ENCODE measurements at regions not wholly inside any gene's neighbourhood (a gene's known extent, or its start where the extent isn't known, plus 50 kb on each side); places are given as distances from the start of the nearest gene placed in this dataset.

- Histone ChIP-seq H3K27me3 (ENCODE audit: control insufficient read depth, insufficient read depth, low read length) (0 out of 2 replicates have a peak, but pooled peaks cover 2% of the 10 kb centered on the region), H3K4me1 (ENCODE audit: control insufficient read depth, insufficient read depth, low read length) (peaks cover 22% of the 10 kb centered on the region), H3K4me3 (ENCODE audit: insufficient read depth, low read depth, low read length) (no peak overlapping the region), H3K9ac (ENCODE audit: low read depth, low read length) (0 out of 2 replicates have a peak overlapping the region, but pooled peaks have one; percentile 8), H2BK15ac (ENCODE audit: low read depth, low read length) (peak overlapping the region; percentile 85), H4K20me1 (ENCODE audit: insufficient read depth, low read length) (no peaks in the 10 kb centered on the region), H3K9me3 (ENCODE audit: control insufficient read depth, insufficient read depth, low read length) (peaks cover 3% of the 10 kb centered on the region; the same call in 1 of the 2 replicates), H3K79me1 (ENCODE audit: low read depth in 1 of 2, low read length in 2 of 2) (no peaks in the 10 kb centered on the region), H3K18ac (ENCODE audit: low read depth, low read length) (peak overlapping the region; percentile 90), H3K23ac (ENCODE audit: low read depth, low read length) (peak overlapping the region; percentile 76), H3K9me1 (ENCODE audit: insufficient read depth, low read length) (peaks cover 18% of the 10 kb centered on the region), H2AFZ (replicated peaks; ENCODE audit: low read length, poor library complexity) (peak overlapping the region; percentile 1), H3K27ac (ENCODE audit: insufficient read depth, low read length) (peak overlapping the region; percentile 92), H3K14ac (replicated peaks; ENCODE audit: low read depth, low read length) (peak overlapping the region; percentile 95), H2BK120ac (ENCODE audit: low read depth, low read length) (peak overlapping the region; percentile 98), H3K56ac (ENCODE audit: extremely low read depth, insufficient read depth, low read length) (peak overlapping the region; percentile 73), H3K4ac (ENCODE audit: low read depth, low read length) (peak overlapping the region; percentile 96), H3K36me3 (ENCODE audit: control insufficient read depth, insufficient read depth, low read length) (no peaks in the 10 kb centered on the region), H2BK5ac (ENCODE audit: low read depth, low read length, poor library complexity, severe bottlenecking) (peak overlapping the region; percentile 95), H4K8ac (ENCODE audit: low read depth in 2 of 2, low read length in 2 of 2) (peak overlapping the region; percentile 89 to 93), H3K4me2 (ENCODE audit: low read depth, low read length) (peak overlapping the region; percentile 38), H2AK5ac (ENCODE audit: low read depth, low read length) (peak overlapping the region; percentile 94), H2BK20ac (ENCODE audit: low read depth, low read length) (peak overlapping the region; percentile 98), H4K91ac (ENCODE audit: insufficient read depth, low read depth, low read length) (peak overlapping the region; percentile 99), H4K5ac (ENCODE audit: low read depth, low read length) (peak overlapping the region; percentile 92), H2AK9ac (replicated peaks; ENCODE audit: low read depth, low read length, poor library complexity) (peak overlapping the region; percentile 68)
- 60% methylated on average over 1 of the region's 5 CpGs; no CpG with 5 or more reads in 1 of the 2 experiments for WGBS, 2 experiments (ENCODE audit: extremely low coverage in 2 of 2, insufficient read length in 1 of 2)
- ChIA-PET CTCF (interaction anchor here (1.6 kb wide), 1 partner anchor 9 kb away, joined by 3 read pairs; no protein-coding TSS in a partner anchor), POLR2A (ENCODE audit: unreplicated experiment) (no interaction called here)
- dilution Hi-C loops (cut with HindIII; ENCODE audit: low sequenced_read_pairs, unreplicated experiment) = no loop called here
- peak; percentile 7 for DNase-seq
- intact Hi-C loops (cut with micrococcal nuclease) = loop anchor here (1.0 to 5.0 kb wide), 2 partner anchors 209 to 241 kb away; no protein-coding TSS in a partner anchor
- no peak for TF ChIP-seq ELK1 (IDR thresholded peaks at IDR 0.05; ENCODE audit: borderline replicate concordance, low read depth, low read length)
- TF ChIP-seq MXI1 (IDR thresholded peaks at IDR 0.05; ENCODE audit: borderline replicate concordance, low read depth, low read length) = no peak
- TF ChIP-seq RCOR1 (IDR thresholded peaks at IDR 0.05; ENCODE audit: insufficient replicate concordance, low read length) = no peak
- TF ChIP-seq CTCF (conservative IDR thresholded peaks at IDR 0.05; ENCODE audit: low read depth, low read length) = no peak
- TF ChIP-seq POLR2A (IDR thresholded peaks at IDR 0.05; ENCODE audit: low read depth, low read length) = no peak
- no peak for TF ChIP-seq MAZ (IDR thresholded peaks at IDR 0.05; ENCODE audit: borderline replicate concordance, low read depth, low read length)
- no peak for TF ChIP-seq NFE2L2 (IDR thresholded peaks at IDR 0.05; ENCODE audit: low read depth, low read length)
- no peak for TF ChIP-seq RFX5 (IDR thresholded peaks at IDR 0.05; ENCODE audit: low read depth, low read length)
- no peak for TF ChIP-seq FOS (IDR thresholded peaks at IDR 0.05; ENCODE audit: low read depth, low read length)
- TF ChIP-seq SMC3 (IDR thresholded peaks at IDR 0.05; ENCODE audit: low read depth, low read length) = no peak
- TF ChIP-seq RAD21 (IDR thresholded peaks at IDR 0.05; ENCODE audit: low read length) = no peak
- no peak for TF ChIP-seq CHD1 (IDR thresholded peaks at IDR 0.05; ENCODE audit: low read depth, low read length)
- TF ChIP-seq BHLHE40 (IDR thresholded peaks at IDR 0.05; ENCODE audit: low read depth, low read length) = no peak
- no peak for TF ChIP-seq MAFK (IDR thresholded peaks at IDR 0.05; ENCODE audit: low read depth, low read length)
- no peak for TF ChIP-seq CEBPB (IDR thresholded peaks at IDR 0.05; ENCODE audit: low read depth, low read length)
- TF ChIP-seq USF2 (IDR thresholded peaks at IDR 0.05; ENCODE audit: low read depth, low read length) = no peak
- ATAC-seq (ENCODE audit: low read depth) = peak; percentile 10; the same call in 1 of the 2 replicates
- no TSS peak for BruUV-seq (replicated peaks)
- in situ Hi-C loops (cut with MboI; ENCODE audit: low sequenced_read_pairs) = no loop called here
Observed at GRCh38 chr6:3523271-3523670, 66.4 kb upstream of the SLC22A23 start.
